22Rv1 (cell line): ENCODE measurements at regions not wholly inside any gene's neighbourhood (a gene's known extent, or its start where the extent isn't known, plus 50 kb on each side); places are given as distances from the start of the nearest gene placed in this dataset.

Experiments
- H3K27ac ChIP-seq: fragments of 450-650 bp; 2 replicates; pipeline ENCODE4 v1.5.1; 2017
- CTCF ChIP-seq: fragments of 450-650 bp; IDR thresholded peaks from 2 replicates; pipeline ENCODE4 v1.5.1; 2017; ENCODE audit warnings: mild to moderate bottlenecking
- ZFX ChIP-seq: fragments of 450-650 bp; IDR thresholded peaks from 2 replicates; pipeline ENCODE4 v1.6.1; 2017; ENCODE audit warnings: antibody characterized with exemption, borderline replicate concordance

GRCh38 chr17:73788111-73788510, 143.9 kb upstream of the SDK2 start:
- no peak overlapping the region for H3K27ac ChIP-seq
- no peak for TF ChIP-seq CTCF
- no peak for TF ChIP-seq ZFX

GRCh38 chr17:73791121-73791520, 146.9 kb upstream of the SDK2 start:
- no peak for TF ChIP-seq CTCF
- no peak for TF ChIP-seq ZFX
- H3K27ac ChIP-seq: no peak overlapping the region

GRCh38 chr17:73791631-73792030, 147.4 kb upstream of the SDK2 start:
- no peak overlapping the region for H3K27ac ChIP-seq
- TF ChIP-seq CTCF (no peak), ZFX (no peak)

- H3K27ac ChIP-seq: no peak overlapping the region
- TF ChIP-seq ZFX (no peak), CTCF (no peak)
Measured at GRCh38 chr17:73792994-73793393, 148.7 kb upstream of the SDK2 start.

GRCh38 chr17:73794336-73794735, 150.1 kb upstream of the SDK2 start:
- TF ChIP-seq CTCF (no peak), ZFX (no peak)
- no peak overlapping the region for H3K27ac ChIP-seq

GRCh38 chr17:73795730-73796129, 151.5 kb upstream of the SDK2 start:
- no peak for TF ChIP-seq ZFX
- TF ChIP-seq CTCF: no peak
- no peak overlapping the region for H3K27ac ChIP-seq

- H3K27ac ChIP-seq: no peak overlapping the region
- TF ChIP-seq CTCF (no peak), ZFX (no peak)
Measured at GRCh38 chr17:73797594-73798110, 153.4 kb upstream of the SDK2 start.
